Activated CD4-positive, alpha-beta T cell treated with anti-CD3 and anti-CD28 coated beads for 48 hours (primary cell): ENCODE measurements at regions not wholly inside any gene's neighbourhood (a gene's known extent, or its start where the extent isn't known, plus 50 kb on each side); places are given as distances from the start of the nearest gene placed in this dataset.

Experiments
- DNase-seq: peaks from one replicate; pipeline ENCODE4 v3.0.0-alpha.2; 2020

- DNase-seq = no peak
These were observed 273.9 kb upstream of the MAF start for GRCh38 chr16:79874391-79874790.

- DNase-seq = no peak
These were observed 273.3 kb upstream of the MAF start for GRCh38 chr16:79873825-79874224.

- DNase-seq = no peak
These were observed 271.4 kb upstream of the MAF start for GRCh38 chr16:79871906-79872305.

GRCh38 chr16:79870016-79870886 is 269.7 kb upstream of the MAF start:
- no peak for DNase-seq

GRCh38 chr16:79869304-79870015 is 268.9 kb upstream of the MAF start:
- DNase-seq = no peak

GRCh38 chr16:79868841-79869240 is 268.3 kb upstream of the MAF start:
- DNase-seq = no peak

GRCh38 chr16:79867425-79867997 is 267.0 kb upstream of the MAF start:
- no peak for DNase-seq

- no peak for DNase-seq
These were observed 265.4 kb upstream of the MAF start for GRCh38 chr16:79865918-79866317.

- DNase-seq = no peak
These were observed 264.3 kb upstream of the MAF start for GRCh38 chr16:79864781-79865391.

- no peak for DNase-seq
These were observed 263.7 kb upstream of the MAF start for GRCh38 chr16:79864032-79864780.

- no peak for DNase-seq
These were observed 262.8 kb upstream of the MAF start for GRCh38 chr16:79863128-79864031.

GRCh38 chr16:79862601-79863000 is 262.1 kb upstream of the MAF start:
- no peak for DNase-seq

- no peak for DNase-seq
These were observed 256.0 kb upstream of the MAF start for GRCh38 chr16:79856581-79856980.

- DNase-seq = no peak
These were observed 249.8 kb upstream of the MAF start for GRCh38 chr16:79850348-79850747.

GRCh38 chr16:79849119-79849518 is 248.6 kb upstream of the MAF start:
- no peak for DNase-seq

- no peak for DNase-seq
These were observed 248.2 kb upstream of the MAF start for GRCh38 chr16:79848719-79849118.

GRCh38 chr16:79847569-79847968 is 247.0 kb upstream of the MAF start:
- DNase-seq = no peak

- DNase-seq = no peak
These were observed 246.6 kb upstream of the MAF start for GRCh38 chr16:79847101-79847500.

GRCh38 chr16:79845734-79846135 is 245.2 kb upstream of the MAF start:
- DNase-seq = peak; percentile 29

GRCh38 chr16:79845033-79845733 is 244.6 kb upstream of the MAF start:
- peak; percentile 10 for DNase-seq

GRCh38 chr16:79844603-79845002 is 244.1 kb upstream of the MAF start:
- DNase-seq = no peak
